ENCODE measurements at regions not wholly inside any gene's neighbourhood (a gene's known extent, or its start where the extent isn't known, plus 50 kb on each side); places are given as distances from the start of the nearest gene placed in this dataset.

GRCh38 chr13:85170372-85170771 lies 628.8 kb downstream of the SLITRK6 start:
- Histone ChIP-seq H3K27ac (no peak overlapping the region), H3K27me3 (ENCODE audit: insufficient read depth, low read depth, severe bottlenecking) (no peaks in the 10 kb centered on the region), H3K4me3 (ENCODE audit: low read depth, low read length) (no peak overlapping the region), H3K36me3 (no peaks in the 10 kb centered on the region), H3K9me3 (ENCODE audit: severe bottlenecking) (no peaks in the 10 kb centered on the region)
- TF ChIP-seq CTCF (IDR thresholded peaks at IDR 0.05; ENCODE audit: low read depth, low read length) = no peak
- DNase-seq = peak; percentile 64

DNA sequence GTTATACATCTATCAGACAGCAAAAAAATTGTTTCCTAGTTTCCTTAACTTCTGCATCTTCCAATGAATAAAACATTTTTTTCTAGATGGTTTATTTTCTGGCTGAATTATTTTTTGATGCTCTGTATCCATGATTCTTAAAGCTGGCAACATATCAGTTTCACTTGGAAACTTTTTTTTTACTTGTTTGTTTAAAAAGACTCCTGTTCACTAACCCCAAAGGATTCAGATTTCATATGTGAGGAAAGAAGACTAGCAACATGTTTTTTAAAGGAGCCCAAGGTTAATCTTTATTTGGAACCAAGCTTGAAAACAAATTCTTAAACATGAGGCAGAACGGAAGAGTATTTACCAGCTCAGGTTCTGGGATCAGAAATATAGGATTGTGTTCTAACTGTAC lies 632.3 kb downstream of the SLITRK6 start:
- TF ChIP-seq CTCF (IDR thresholded peaks at IDR 0.05; ENCODE audit: low read depth, low read length) = no peak
- Histone ChIP-seq H3K4me3 (ENCODE audit: low read depth, low read length) (no peak overlapping the region), H3K27me3 (ENCODE audit: insufficient read depth, low read depth, severe bottlenecking) (no peaks in the 10 kb centered on the region), H3K9me3 (ENCODE audit: severe bottlenecking) (peaks cover 17% of the 10 kb centered on the region), H3K36me3 (no peaks in the 10 kb centered on the region), H3K27ac (no peak overlapping the region)
- DNase-seq = no peak

- Histone ChIP-seq H3K27ac (no peak overlapping the region), H3K4me3 (ENCODE audit: low read depth, low read length) (no peak overlapping the region), H3K27me3 (ENCODE audit: insufficient read depth, low read depth, severe bottlenecking) (no peaks in the 10 kb centered on the region), H3K9me3 (ENCODE audit: severe bottlenecking) (peaks cover 17% of the 10 kb centered on the region), H3K36me3 (no peaks in the 10 kb centered on the region)
- TF ChIP-seq CTCF (IDR thresholded peaks at IDR 0.05; ENCODE audit: low read depth, low read length) = no peak
- DNase-seq = no peak
Measured at GRCh38 chr13:85163063-85163462, 636.2 kb downstream of the SLITRK6 start.

DNA sequence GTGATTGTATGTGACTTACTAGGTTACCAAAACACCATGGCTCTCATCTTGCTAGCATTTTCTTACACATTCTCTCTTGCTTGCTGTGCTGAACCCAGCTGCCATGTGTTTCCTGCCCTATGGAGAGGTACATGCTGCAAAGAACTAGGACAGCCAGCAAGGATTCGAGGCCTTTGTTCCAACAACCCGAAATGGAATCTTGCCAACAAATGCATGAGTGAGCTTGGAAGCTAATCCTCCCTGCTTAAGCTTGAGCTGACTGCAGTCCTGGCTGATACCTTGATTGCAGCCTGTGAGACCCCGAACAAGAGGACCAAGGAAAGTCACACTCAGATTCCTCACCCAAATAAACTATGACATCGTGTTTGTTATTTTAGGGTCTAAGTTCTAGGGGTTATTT lies 651.2 kb downstream of the SLITRK6 start:
- no peaks in the 10 kb centered on the region for H3K27me3 ChIP-seq (ENCODE audit: insufficient read depth, low read depth, severe bottlenecking)
- peak; percentile 94 for DNase-seq
- peak overlapping the region; percentile 81 for H3K27ac ChIP-seq
- TF ChIP-seq CTCF (IDR thresholded peaks at IDR 0.05; ENCODE audit: low read depth, low read length) = no peak
- peak overlapping the region; percentile 4; the same call in 1 of the 2 replicates for H3K4me3 ChIP-seq (ENCODE audit: low read depth, low read length)
- H3K36me3 ChIP-seq = no peaks in the 10 kb centered on the region
- H3K9me3 ChIP-seq (ENCODE audit: severe bottlenecking) = no peaks in the 10 kb centered on the region

GRCh38 chr13:85142351-85142927 lies 656.8 kb downstream of the SLITRK6 start:
- no peaks in the 10 kb centered on the region for H3K36me3 ChIP-seq
- no peaks in the 10 kb centered on the region for H3K9me3 ChIP-seq (ENCODE audit: severe bottlenecking)
- no peak for DNase-seq
- no peak overlapping the region for H3K4me3 ChIP-seq (ENCODE audit: low read depth, low read length)
- no peak overlapping the region for H3K27ac ChIP-seq
- H3K27me3 ChIP-seq (ENCODE audit: insufficient read depth, low read depth, severe bottlenecking) = no peaks in the 10 kb centered on the region
- no peak for TF ChIP-seq CTCF (IDR thresholded peaks at IDR 0.05; ENCODE audit: low read depth, low read length)

DNA sequence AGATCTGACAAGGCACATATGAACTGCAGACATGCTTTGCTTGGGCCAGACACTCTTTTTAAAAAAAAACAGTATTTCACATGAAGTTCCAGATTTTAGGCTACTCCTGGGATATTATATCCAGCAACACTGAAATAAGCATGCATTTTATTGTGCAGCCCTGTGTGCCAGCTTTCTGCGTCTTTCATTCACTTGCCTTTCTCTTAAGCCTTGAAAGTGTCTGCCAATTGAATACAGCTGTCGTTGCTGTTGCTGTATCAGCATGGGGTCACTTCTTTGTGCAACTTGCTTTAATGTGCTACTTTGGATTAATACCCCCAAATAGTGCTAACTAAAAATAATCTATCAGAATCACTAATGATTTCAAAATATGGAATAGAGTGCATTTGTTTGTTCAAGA lies 657.8 kb downstream of the SLITRK6 start:
- Histone ChIP-seq H3K9me3 (ENCODE audit: severe bottlenecking) (no peaks in the 10 kb centered on the region), H3K27me3 (ENCODE audit: insufficient read depth, low read depth, severe bottlenecking) (no peaks in the 10 kb centered on the region), H3K36me3 (no peaks in the 10 kb centered on the region), H3K4me3 (ENCODE audit: low read depth, low read length) (no peak overlapping the region), H3K27ac (no peak overlapping the region)
- no peak for DNase-seq
- no peak for TF ChIP-seq CTCF (IDR thresholded peaks at IDR 0.05; ENCODE audit: low read depth, low read length)
